ENCODE measurements at regions not wholly inside any gene's neighbourhood (a gene's known extent, or its start where the extent isn't known, plus 50 kb on each side); places are given as distances from the start of the nearest gene placed in this dataset.

- Histone ChIP-seq H3K23ac (ENCODE audit: low read depth, low read length, poor library complexity) (no peak overlapping the region), H3K27me3 (ENCODE audit: control insufficient read depth in 3 of 3, insufficient read depth in 3 of 3, low read depth in 1 of 3, low read length in 3 of 3) (no peaks in the 10 kb centered on the region), H3K4me3 (ENCODE audit: low read length in 2 of 2) (no peak overlapping the region), H4K91ac (ENCODE audit: low read depth, low read length, poor library complexity) (no peak overlapping the region), H3K4ac (ENCODE audit: low read length) (no peak overlapping the region), H2BK15ac (ENCODE audit: low read length) (no peak overlapping the region), H3K4me2 (ENCODE audit: insufficient read depth, low read length, poor library complexity, severe bottlenecking) (no peak overlapping the region), H3K18ac (ENCODE audit: low read length) (no peak overlapping the region), H3K36me3 (replicated peaks in 1 of 2; ENCODE audit: control insufficient read depth in 2 of 2, insufficient read depth in 2 of 2, low read length in 2 of 2) (no peaks in the 10 kb centered on the region), H3K27ac (replicated peaks; ENCODE audit: low read length) (no peak overlapping the region), H2AFZ (ENCODE audit: low read length) (no peak overlapping the region), H2BK120ac (ENCODE audit: low read depth, low read length) (no peak overlapping the region), H4K8ac (ENCODE audit: low read depth, low read length) (no peak overlapping the region), H3K79me1 (ENCODE audit: low read depth, low read length) (no peaks in the 10 kb centered on the region), H2BK5ac (ENCODE audit: low read length) (no peak overlapping the region), H3K9ac (ENCODE audit: low read depth, low read length, poor library complexity) (no peak overlapping the region), H2AK5ac (ENCODE audit: low read depth, low read length) (no peak overlapping the region), H3K9me3 (replicated peaks in 1 of 2; ENCODE audit: control insufficient read depth in 2 of 2, insufficient read depth in 1 of 2, low read depth in 1 of 2, low read length in 2 of 2) (no peaks in the 10 kb centered on the region), H3K4me1 (ENCODE audit: control insufficient read depth in 2 of 2, insufficient read depth in 1 of 2, low read depth in 1 of 2, low read length in 2 of 2) (no peaks in the 10 kb centered on the region), H3K14ac (ENCODE audit: low read length) (no peak overlapping the region), H2BK12ac (ENCODE audit: low read length) (no peak overlapping the region)
- WGBS, 2 donors (ENCODE audit: extremely low coverage in 2 of 2, insufficient read length in 2 of 2, insufficient replicate concordance in 1 of 2): no CpG with 5 or more reads among the region's 6 CpGs
- DNase-seq (ENCODE audit: low spot score): no peak
These were observed 923.1 kb upstream of the TMPRSS15 start for GRCh38 chr21:19326531-19327319.

GRCh38 chr21:19328954-19329353 lies 925.4 kb upstream of the TMPRSS15 start:
- no peak overlapping the region for H2BK120ac ChIP-seq (ENCODE audit: low read depth, low read length)
- no peak overlapping the region for H3K4me3 ChIP-seq (ENCODE audit: low read length in 2 of 2)
- H3K9me3 ChIP-seq (replicated peaks in 1 of 2; ENCODE audit: control insufficient read depth in 2 of 2, insufficient read depth in 1 of 2, low read depth in 1 of 2, low read length in 2 of 2): no peaks in the 10 kb centered on the region
- H2AFZ ChIP-seq (ENCODE audit: low read length): no peak overlapping the region
- H3K14ac ChIP-seq (ENCODE audit: low read length): no peak overlapping the region
- no peak overlapping the region for H3K4me2 ChIP-seq (ENCODE audit: insufficient read depth, low read length, poor library complexity, severe bottlenecking)
- H4K91ac ChIP-seq (ENCODE audit: low read depth, low read length, poor library complexity): no peak overlapping the region
- H3K4me1 ChIP-seq (ENCODE audit: control insufficient read depth in 2 of 2, insufficient read depth in 1 of 2, low read depth in 1 of 2, low read length in 2 of 2): no peaks in the 10 kb centered on the region
- H3K36me3 ChIP-seq (replicated peaks in 1 of 2; ENCODE audit: control insufficient read depth in 2 of 2, insufficient read depth in 2 of 2, low read length in 2 of 2): no peaks in the 10 kb centered on the region
- H3K4ac ChIP-seq (ENCODE audit: low read length): no peak overlapping the region
- no peak overlapping the region for H2BK5ac ChIP-seq (ENCODE audit: low read length)
- no peak overlapping the region for H4K8ac ChIP-seq (ENCODE audit: low read depth, low read length)
- no peak for DNase-seq (ENCODE audit: low spot score)
- no peak overlapping the region for H3K27ac ChIP-seq (replicated peaks; ENCODE audit: low read length)
- no peak overlapping the region for H2BK15ac ChIP-seq (ENCODE audit: low read length)
- no peak overlapping the region for H2BK12ac ChIP-seq (ENCODE audit: low read length)
- H3K23ac ChIP-seq (ENCODE audit: low read depth, low read length, poor library complexity): no peak overlapping the region
- H3K27me3 ChIP-seq (ENCODE audit: control insufficient read depth in 3 of 3, insufficient read depth in 3 of 3, low read depth in 1 of 3, low read length in 3 of 3): no peaks in the 10 kb centered on the region
- no peak overlapping the region for H2AK5ac ChIP-seq (ENCODE audit: low read depth, low read length)
- no CpG with 5 or more reads among the region's 5 CpGs for WGBS, 2 donors (ENCODE audit: extremely low coverage in 2 of 2, insufficient read length in 2 of 2, insufficient replicate concordance in 1 of 2)
- H3K9ac ChIP-seq (ENCODE audit: low read depth, low read length, poor library complexity): no peak overlapping the region
- no peak overlapping the region for H3K18ac ChIP-seq (ENCODE audit: low read length)
- H3K79me1 ChIP-seq (ENCODE audit: low read depth, low read length): no peaks in the 10 kb centered on the region

DNA sequence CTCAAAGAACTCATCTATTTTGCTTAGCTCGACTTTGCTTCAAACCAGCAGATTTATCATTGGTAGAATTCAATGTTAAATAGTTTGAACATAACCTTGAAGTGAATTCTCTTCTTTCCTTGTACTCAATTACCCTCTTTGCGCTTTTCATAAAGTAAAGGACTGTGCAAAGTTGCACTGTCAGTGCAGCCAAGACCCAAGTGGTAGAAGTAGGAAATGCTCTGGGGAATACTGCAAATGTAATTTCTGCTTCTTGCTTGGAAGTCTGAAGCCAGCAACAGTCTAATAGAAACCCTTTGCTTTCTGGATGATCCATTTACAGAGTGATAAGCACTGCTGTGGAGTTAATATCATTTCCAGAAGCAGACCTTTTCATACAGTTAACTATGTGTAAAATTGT lies 936.7 kb upstream of the TMPRSS15 start:
- Histone ChIP-seq H2BK15ac (ENCODE audit: low read length) (no peak overlapping the region), H3K9me3 (replicated peaks in 1 of 2; ENCODE audit: control insufficient read depth in 2 of 2, insufficient read depth in 1 of 2, low read depth in 1 of 2, low read length in 2 of 2) (no peaks in the 10 kb centered on the region), H3K4me3 (ENCODE audit: low read length in 2 of 2) (no peak overlapping the region), H2BK5ac (ENCODE audit: low read length) (no peak overlapping the region), H4K8ac (ENCODE audit: low read depth, low read length) (no peak overlapping the region), H3K27me3 (ENCODE audit: control insufficient read depth in 3 of 3, insufficient read depth in 3 of 3, low read depth in 1 of 3, low read length in 3 of 3) (no peaks in the 10 kb centered on the region), H3K27ac (replicated peaks; ENCODE audit: low read length) (no peak overlapping the region), H2AK5ac (ENCODE audit: low read depth, low read length) (no peak overlapping the region), H3K36me3 (replicated peaks in 1 of 2; ENCODE audit: control insufficient read depth in 2 of 2, insufficient read depth in 2 of 2, low read length in 2 of 2) (no peaks in the 10 kb centered on the region), H3K14ac (ENCODE audit: low read length) (no peak overlapping the region), H3K9ac (ENCODE audit: low read depth, low read length, poor library complexity) (no peak overlapping the region), H3K4ac (ENCODE audit: low read length) (no peak overlapping the region), H2BK12ac (ENCODE audit: low read length) (no peak overlapping the region), H4K91ac (ENCODE audit: low read depth, low read length, poor library complexity) (no peak overlapping the region), H3K18ac (ENCODE audit: low read length) (no peak overlapping the region), H3K4me1 (ENCODE audit: control insufficient read depth in 2 of 2, insufficient read depth in 1 of 2, low read depth in 1 of 2, low read length in 2 of 2) (no peaks in the 10 kb centered on the region), H3K23ac (ENCODE audit: low read depth, low read length, poor library complexity) (no peak overlapping the region), H2BK120ac (ENCODE audit: low read depth, low read length) (no peak overlapping the region), H2AFZ (ENCODE audit: low read length) (no peak overlapping the region), H3K4me2 (ENCODE audit: insufficient read depth, low read length, poor library complexity, severe bottlenecking) (no peak overlapping the region), H3K79me1 (ENCODE audit: low read depth, low read length) (no peaks in the 10 kb centered on the region)
- WGBS, 2 donors (ENCODE audit: extremely low coverage in 2 of 2, insufficient read length in 2 of 2, insufficient replicate concordance in 1 of 2): no CpG with 5 or more reads among the region's 2 CpGs
- no peak for DNase-seq (ENCODE audit: low spot score)

- no peak overlapping the region for H3K27ac ChIP-seq (replicated peaks; ENCODE audit: low read length)
- no peak overlapping the region for H4K91ac ChIP-seq (ENCODE audit: low read depth, low read length, poor library complexity)
- H4K8ac ChIP-seq (ENCODE audit: low read depth, low read length): no peak overlapping the region
- no peak overlapping the region for H2BK12ac ChIP-seq (ENCODE audit: low read length)
- H2AFZ ChIP-seq (ENCODE audit: low read length): no peak overlapping the region
- H3K9me3 ChIP-seq (replicated peaks in 1 of 2; ENCODE audit: control insufficient read depth in 2 of 2, insufficient read depth in 1 of 2, low read depth in 1 of 2, low read length in 2 of 2): no peaks in the 10 kb centered on the region
- no peak for DNase-seq (ENCODE audit: low spot score)
- no peaks in the 10 kb centered on the region for H3K27me3 ChIP-seq (ENCODE audit: control insufficient read depth in 3 of 3, insufficient read depth in 3 of 3, low read depth in 1 of 3, low read length in 3 of 3)
- no peak overlapping the region for H3K4ac ChIP-seq (ENCODE audit: low read length)
- no CpG with 5 or more reads among the region's 5 CpGs for WGBS, 2 donors (ENCODE audit: extremely low coverage in 2 of 2, insufficient read length in 2 of 2, insufficient replicate concordance in 1 of 2)
- no peak overlapping the region for H3K18ac ChIP-seq (ENCODE audit: low read length)
- no peaks in the 10 kb centered on the region for H3K79me1 ChIP-seq (ENCODE audit: low read depth, low read length)
- H3K14ac ChIP-seq (ENCODE audit: low read length): no peak overlapping the region
- no peak overlapping the region for H2AK5ac ChIP-seq (ENCODE audit: low read depth, low read length)
- H3K4me1 ChIP-seq (ENCODE audit: control insufficient read depth in 2 of 2, insufficient read depth in 1 of 2, low read depth in 1 of 2, low read length in 2 of 2): no peaks in the 10 kb centered on the region
- no peaks in the 10 kb centered on the region for H3K36me3 ChIP-seq (replicated peaks in 1 of 2; ENCODE audit: control insufficient read depth in 2 of 2, insufficient read depth in 2 of 2, low read length in 2 of 2)
- H2BK5ac ChIP-seq (ENCODE audit: low read length): no peak overlapping the region
- H3K23ac ChIP-seq (ENCODE audit: low read depth, low read length, poor library complexity): no peak overlapping the region
- no peak overlapping the region for H3K9ac ChIP-seq (ENCODE audit: low read depth, low read length, poor library complexity)
- no peak overlapping the region for H2BK120ac ChIP-seq (ENCODE audit: low read depth, low read length)
- H2BK15ac ChIP-seq (ENCODE audit: low read length): no peak overlapping the region
- no peak overlapping the region for H3K4me2 ChIP-seq (ENCODE audit: insufficient read depth, low read length, poor library complexity, severe bottlenecking)
- no peak overlapping the region for H3K4me3 ChIP-seq (ENCODE audit: low read length in 2 of 2)
These were observed 937.4 kb upstream of the TMPRSS15 start for GRCh38 chr21:19340954-19341353.

Data from neuronal stem cell (in vitro differentiated cells).